ENCODE measurements at regions not wholly inside any gene's neighbourhood (a gene's known extent, or its start where the extent isn't known, plus 50 kb on each side); places are given as distances from the start of the nearest gene placed in this dataset.

GRCh38 chr7:45242261-45242660 lies 84.7 kb downstream of the RAMP3 start:
- TF ChIP-seq SIN3A (IDR thresholded peaks at IDR 0.05; ENCODE audit: borderline replicate concordance, insufficient read depth, low read length): no peak
- no peak for TF ChIP-seq POLR2AphosphoS5 (IDR thresholded peaks at IDR 0.05; ENCODE audit: low read depth, low read length)

DNA sequence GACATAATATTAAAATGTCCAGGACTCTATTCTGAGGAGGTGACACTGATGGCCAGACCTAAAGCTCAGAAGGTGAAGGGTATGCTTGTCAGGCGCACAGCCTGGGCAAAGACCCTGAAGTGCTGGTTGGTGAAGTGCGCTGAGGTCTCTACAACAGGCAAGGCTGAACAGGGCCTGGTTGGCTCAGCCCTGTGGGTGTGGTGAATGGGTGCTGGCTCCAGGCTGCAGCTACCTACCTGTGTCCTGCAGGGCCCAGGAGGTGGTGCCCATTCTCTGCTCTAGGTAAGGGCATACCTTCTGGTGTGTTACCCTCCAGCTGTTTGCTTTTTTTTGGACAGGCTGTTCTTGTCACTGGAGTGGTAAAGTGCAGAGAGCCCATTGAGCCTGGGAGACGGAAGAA lies 85.1 kb downstream of the RAMP3 start:
- TF ChIP-seq SIN3A (IDR thresholded peaks at IDR 0.05; ENCODE audit: borderline replicate concordance, insufficient read depth, low read length): no peak
- no peak for TF ChIP-seq TAF1 (IDR thresholded peaks at IDR 0.05; ENCODE audit: borderline replicate concordance, insufficient read depth, low read length)
- TF ChIP-seq POLR2AphosphoS5 (IDR thresholded peaks at IDR 0.05; ENCODE audit: low read depth, low read length): no peak
- TF ChIP-seq FOXP2 (optimal IDR thresholded peaks at IDR 0.05; ENCODE audit: borderline replicate concordance, extremely low read depth, extremely low read length, insufficient read depth): no peak
- TF ChIP-seq REST (IDR thresholded peaks at IDR 0.05; ENCODE audit: insufficient read depth in 1 of 2, low read depth in 2 of 2, low read length in 2 of 2): no peak

GRCh38 chr7:45244981-45245380 lies 87.4 kb downstream of the RAMP3 start:
- TF ChIP-seq FOXP2 (optimal IDR thresholded peaks at IDR 0.05; ENCODE audit: borderline replicate concordance, extremely low read depth, extremely low read length, insufficient read depth) (no peak), SIN3A (IDR thresholded peaks at IDR 0.05; ENCODE audit: borderline replicate concordance, insufficient read depth, low read length) (no peak), TAF1 (IDR thresholded peaks at IDR 0.05; ENCODE audit: borderline replicate concordance, insufficient read depth, low read length) (no peak), REST (IDR thresholded peaks at IDR 0.05; ENCODE audit: insufficient read depth in 1 of 2, low read depth in 2 of 2, low read length in 2 of 2) (no peak)

DNA sequence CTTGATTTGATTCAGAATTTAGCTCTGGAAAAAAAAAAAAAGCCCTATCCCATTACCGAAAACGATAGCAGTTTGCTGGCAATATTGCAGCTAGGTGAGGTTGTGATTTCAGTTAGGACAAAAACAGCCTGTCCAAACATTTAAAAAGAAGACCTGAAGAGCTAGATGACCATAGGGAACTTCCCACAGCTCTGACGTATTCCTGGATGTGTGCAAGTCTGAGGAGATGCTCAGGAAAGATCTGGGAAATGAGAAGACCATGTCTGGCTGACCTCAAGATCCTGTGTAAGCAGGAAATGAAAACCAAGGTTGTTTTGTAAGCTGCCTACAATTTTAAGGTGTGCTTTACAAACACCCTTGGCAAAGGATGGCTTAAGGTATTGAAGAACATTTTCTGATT lies 88.7 kb downstream of the RAMP3 start:
- no peak for TF ChIP-seq REST (IDR thresholded peaks at IDR 0.05; ENCODE audit: insufficient read depth in 1 of 2, low read depth in 2 of 2, low read length in 2 of 2)
- TF ChIP-seq SIN3A (IDR thresholded peaks at IDR 0.05; ENCODE audit: borderline replicate concordance, insufficient read depth, low read length): no peak
- no peak for TF ChIP-seq FOXP2 (optimal IDR thresholded peaks at IDR 0.05; ENCODE audit: borderline replicate concordance, extremely low read depth, extremely low read length, insufficient read depth)
- TF ChIP-seq TAF1 (IDR thresholded peaks at IDR 0.05; ENCODE audit: borderline replicate concordance, insufficient read depth, low read length): no peak
- TF ChIP-seq POLR2AphosphoS5 (IDR thresholded peaks at IDR 0.05; ENCODE audit: low read depth, low read length): no peak

DNA sequence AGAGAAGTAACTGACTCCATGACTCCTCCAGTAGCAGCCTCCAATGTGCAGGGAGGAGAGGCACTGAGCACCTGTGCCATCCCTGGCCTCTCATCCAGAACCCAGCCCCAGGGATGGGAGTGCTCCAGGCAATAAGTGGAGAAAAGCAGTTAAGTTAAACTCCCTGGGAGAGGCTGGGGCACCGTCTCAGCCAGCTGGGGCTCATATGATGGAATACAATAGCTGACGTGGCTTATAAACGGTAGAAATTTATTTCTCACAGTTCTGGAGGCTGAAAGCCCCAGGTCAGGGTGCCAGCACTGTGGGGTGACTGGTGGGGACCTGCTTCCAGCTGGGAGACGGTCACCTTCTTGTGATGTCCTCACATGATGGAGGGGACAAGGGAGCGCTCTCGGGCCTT lies 94.7 kb downstream of the RAMP3 start:
- TF ChIP-seq FOXP2 (optimal IDR thresholded peaks at IDR 0.05; ENCODE audit: borderline replicate concordance, extremely low read depth, extremely low read length, insufficient read depth) (no peak), REST (IDR thresholded peaks at IDR 0.05; ENCODE audit: insufficient read depth in 1 of 2, low read depth in 2 of 2, low read length in 2 of 2) (no peak), SIN3A (IDR thresholded peaks at IDR 0.05; ENCODE audit: borderline replicate concordance, insufficient read depth, low read length) (no peak), POLR2AphosphoS5 (IDR thresholded peaks at IDR 0.05; ENCODE audit: low read depth, low read length) (no peak), TAF1 (IDR thresholded peaks at IDR 0.05; ENCODE audit: borderline replicate concordance, insufficient read depth, low read length) (no peak)
